ENCODE measurements at regions not wholly inside any gene's neighbourhood (a gene's known extent, or its start where the extent isn't known, plus 50 kb on each side); places are given as distances from the start of the nearest gene placed in this dataset.

- DNase-seq (ENCODE audit: low read depth) = no peak
Observed at GRCh38 chr10:28928484-28928883, 251.2 kb downstream of the BAMBI start.

GRCh38 chr10:28929942-28930341, 252.6 kb downstream of the BAMBI start:
- DNase-seq (ENCODE audit: low read depth) = no peak

GRCh38 chr10:28930514-28931495, 253.5 kb downstream of the BAMBI start:
- DNase-seq (ENCODE audit: low read depth) = no peak

- no peak for DNase-seq (ENCODE audit: low read depth)
Observed at GRCh38 chr10:28935061-28935460, 257.7 kb downstream of the BAMBI start.

- DNase-seq (ENCODE audit: low read depth) = no peak
Observed at GRCh38 chr10:28937959-28938358, 260.6 kb downstream of the BAMBI start.

- DNase-seq (ENCODE audit: low read depth) = no peak
Observed at GRCh38 chr10:28938745-28939144, 261.4 kb downstream of the BAMBI start.

GRCh38 chr10:28939281-28940157, 262.2 kb downstream of the BAMBI start:
- DNase-seq (ENCODE audit: low read depth) = no peak

GRCh38 chr10:28940158-28940888, 263.0 kb downstream of the BAMBI start:
- no peak for DNase-seq (ENCODE audit: low read depth)

- no peak for DNase-seq (ENCODE audit: low read depth)
Observed at GRCh38 chr10:28942012-28942411, 264.7 kb downstream of the BAMBI start.

GRCh38 chr10:28945959-28946358, 268.6 kb downstream of the BAMBI start:
- DNase-seq (ENCODE audit: low read depth) = no peak

GRCh38 chr10:28946479-28946878, 269.2 kb downstream of the BAMBI start:
- DNase-seq (ENCODE audit: low read depth) = no peak

GRCh38 chr10:28947171-28947570, 269.9 kb downstream of the BAMBI start:
- no peak for DNase-seq (ENCODE audit: low read depth)

- DNase-seq (ENCODE audit: low read depth) = no peak
Observed at GRCh38 chr10:28948046-28948445, 270.7 kb downstream of the BAMBI start.

- no peak for DNase-seq (ENCODE audit: low read depth)
Observed at GRCh38 chr10:28949005-28950004, 272.0 kb downstream of the BAMBI start.

GRCh38 chr10:28951484-28951883, 274.2 kb downstream of the BAMBI start:
- no peak for DNase-seq (ENCODE audit: low read depth)

GRCh38 chr10:28952523-28952922, 275.2 kb downstream of the BAMBI start:
- no peak for DNase-seq (ENCODE audit: low read depth)

- DNase-seq (ENCODE audit: low read depth) = no peak
Observed at GRCh38 chr10:28954211-28954610, 276.9 kb downstream of the BAMBI start.

GRCh38 chr10:28958468-28958867, 281.1 kb downstream of the BAMBI start:
- no peak for DNase-seq (ENCODE audit: low read depth)

- DNase-seq (ENCODE audit: low read depth) = no peak
Observed at GRCh38 chr10:28959850-28960501, 282.7 kb downstream of the BAMBI start.

GRCh38 chr10:28962768-28963167, 285.4 kb downstream of the BAMBI start:
- no peak for DNase-seq (ENCODE audit: low read depth)

Measured in activated T-helper 9 cell treated with anti-CD3 and anti-CD28 coated beads, Interleukin-2, amount 50 U/mL, for 16 hours (primary cell).